ENCODE measurements at regions not wholly inside any gene's neighbourhood (a gene's known extent, or its start where the extent isn't known, plus 50 kb on each side); places are given as distances from the start of the nearest gene placed in this dataset.
"Not testable (repeated sequence)": the region's sequence is repeated elsewhere in the genome, so short reads cannot be mapped to it uniquely, and the experiment has no call there.

- intact Hi-C loops (cut with DNase I; ENCODE audit: low total_unique reads): no loop called here
- DNase-seq (ENCODE audit: low spot score in 2 of 2): no peak
- WGBS, 2 donors: 94 to 95% methylated on average over 3 of the region's 3 CpGs
- TF ChIP-seq CTCF (IDR thresholded peaks at IDR 0.05): no peak
- H3K4me3 ChIP-seq (ENCODE audit: low read depth, poor library complexity, severe bottlenecking): no peak overlapping the region
Observed at GRCh38 chr12:72966684-72967083, 694.5 kb downstream of the TRHDE start.

GRCh38 chr12:72974954-72975555 is 702.9 kb downstream of the TRHDE start:
- TF ChIP-seq POLR2A (IDR thresholded peaks at IDR 0.05) (no peak), CTCF (IDR thresholded peaks at IDR 0.05) (no peak)
- no peak overlapping the region for H3K4me3 ChIP-seq (ENCODE audit: low read depth, poor library complexity, severe bottlenecking)
- intact Hi-C loops (cut with DNase I; ENCODE audit: low total_unique reads): no loop called here
- WGBS, 2 donors: 89% methylated on average over 10 of the region's 10 CpGs
- DNase-seq (ENCODE audit: low spot score in 2 of 2): no peak

- TF ChIP-seq POLR2A (IDR thresholded peaks at IDR 0.05) (no peak), CTCF (IDR thresholded peaks at IDR 0.05) (no peak)
- WGBS, 2 donors: 88 to 92% methylated on average over 4 of the region's 4 CpGs
- H3K4me3 ChIP-seq (ENCODE audit: low read depth, poor library complexity, severe bottlenecking): no peak overlapping the region
- DNase-seq (ENCODE audit: low spot score in 2 of 2): no peak
- intact Hi-C loops (cut with DNase I; ENCODE audit: low total_unique reads): no loop called here
Observed at GRCh38 chr12:72978999-72979398, 706.8 kb downstream of the TRHDE start.

DNA sequence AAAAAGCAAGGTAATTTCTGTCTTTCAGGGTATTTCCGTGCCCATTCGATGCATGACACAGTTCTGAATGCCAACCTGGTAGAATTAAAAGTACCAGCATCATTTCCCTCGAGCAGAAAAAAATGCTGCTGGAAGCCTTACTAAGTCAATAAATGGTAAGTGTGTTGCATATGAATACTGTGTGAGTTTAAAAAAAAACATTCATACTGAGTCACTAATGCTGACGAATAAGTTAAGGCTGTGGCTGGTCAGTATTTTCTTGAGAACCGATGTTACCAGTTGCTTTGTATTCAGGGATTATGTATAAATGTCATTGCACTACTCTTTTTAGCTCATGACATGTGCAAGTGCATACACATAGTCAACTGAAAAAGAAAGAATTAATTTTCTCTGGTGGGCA is 710.2 kb downstream of the TRHDE start:
- 81% methylated on average over 5 of the region's 5 CpGs for WGBS, 2 donors

DNA sequence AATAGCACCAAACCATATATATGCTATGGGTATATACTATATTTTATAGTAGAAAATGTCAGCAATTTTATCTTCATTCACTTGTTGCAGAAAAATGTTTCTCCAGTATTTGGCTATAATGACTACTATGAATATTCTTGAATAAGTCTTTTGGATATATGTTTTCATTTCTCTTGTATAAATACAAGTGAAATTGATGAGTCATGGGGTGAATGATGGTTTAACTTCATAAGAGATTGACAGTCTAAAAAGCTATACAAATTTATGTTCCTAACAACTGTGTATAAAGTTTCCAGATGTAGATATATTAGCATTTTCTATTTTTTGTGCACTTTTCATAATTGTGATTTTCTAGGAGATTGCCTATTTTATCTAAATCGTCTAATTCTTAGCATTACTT is 714.8 kb downstream of the TRHDE start:
- DNase-seq (ENCODE audit: low spot score in 2 of 2): no peak
- 66 to 81% methylated on average over 1 of the region's 1 CpG for WGBS, 2 donors
- no peak overlapping the region for H3K4me3 ChIP-seq (ENCODE audit: low read depth, poor library complexity, severe bottlenecking)
- intact Hi-C loops (cut with DNase I; ENCODE audit: low total_unique reads): no loop called here
- TF ChIP-seq CTCF (IDR thresholded peaks at IDR 0.05) (no peak), POLR2A (IDR thresholded peaks at IDR 0.05) (no peak)

More for the DNA sequence above, 710.2 kb downstream of the TRHDE start:
- TF ChIP-seq POLR2A (IDR thresholded peaks at IDR 0.05) (no peak), CTCF (IDR thresholded peaks at IDR 0.05) (no peak)
- no peak overlapping the region for H3K4me3 ChIP-seq (ENCODE audit: low read depth, poor library complexity, severe bottlenecking)
- intact Hi-C loops (cut with DNase I; ENCODE audit: low total_unique reads): no loop called here
- DNase-seq (ENCODE audit: low spot score in 2 of 2): no peak

DNA sequence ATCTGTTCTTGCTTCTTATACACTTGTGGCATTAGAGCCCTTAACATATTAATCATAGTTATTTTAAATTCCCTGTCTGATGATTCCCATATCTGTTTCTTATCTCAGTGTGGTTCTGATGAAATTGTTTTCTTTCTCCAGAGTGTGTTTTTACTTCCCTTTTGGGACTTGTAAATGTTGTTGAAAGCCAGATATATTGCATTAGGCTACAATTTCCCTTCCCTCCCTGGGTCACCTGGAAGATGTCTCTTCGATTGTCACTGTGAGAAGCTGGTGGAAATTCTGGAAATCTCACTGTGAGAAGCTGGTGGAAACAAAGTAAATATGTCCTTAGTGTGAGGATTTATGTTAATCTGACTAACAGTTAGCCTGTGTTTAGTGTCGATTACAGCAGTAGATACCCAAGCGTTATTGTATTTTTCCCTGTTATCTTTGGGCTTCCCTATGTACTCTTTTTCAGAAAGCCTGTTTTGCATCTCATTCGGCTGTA is 717.3 kb downstream of the TRHDE start:
- intact Hi-C loops (cut with DNase I; ENCODE audit: low total_unique reads): no loop called here
- TF ChIP-seq CTCF (IDR thresholded peaks at IDR 0.05) (no peak), POLR2A (IDR thresholded peaks at IDR 0.05) (no peak)
- H3K4me3 ChIP-seq (ENCODE audit: low read depth, poor library complexity, severe bottlenecking): no peak overlapping the region
- DNase-seq (ENCODE audit: low spot score in 2 of 2): no peak
- 66 to 70% methylated on average over 4 of the region's 4 CpGs for WGBS, 2 donors

- intact Hi-C loops (cut with DNase I; ENCODE audit: low total_unique reads); DNase-seq (ENCODE audit: low spot score in 2 of 2); H3K4me3 ChIP-seq (ENCODE audit: low read depth, poor library complexity, severe bottlenecking): not testable (repeated sequence)
Observed at GRCh38 chr12:72995029-72995428, 722.9 kb downstream of the TRHDE start.
